ENCODE measurements at regions not wholly inside any gene's neighbourhood (a gene's known extent, or its start where the extent isn't known, plus 50 kb on each side); places are given as distances from the start of the nearest gene placed in this dataset.

DNA sequence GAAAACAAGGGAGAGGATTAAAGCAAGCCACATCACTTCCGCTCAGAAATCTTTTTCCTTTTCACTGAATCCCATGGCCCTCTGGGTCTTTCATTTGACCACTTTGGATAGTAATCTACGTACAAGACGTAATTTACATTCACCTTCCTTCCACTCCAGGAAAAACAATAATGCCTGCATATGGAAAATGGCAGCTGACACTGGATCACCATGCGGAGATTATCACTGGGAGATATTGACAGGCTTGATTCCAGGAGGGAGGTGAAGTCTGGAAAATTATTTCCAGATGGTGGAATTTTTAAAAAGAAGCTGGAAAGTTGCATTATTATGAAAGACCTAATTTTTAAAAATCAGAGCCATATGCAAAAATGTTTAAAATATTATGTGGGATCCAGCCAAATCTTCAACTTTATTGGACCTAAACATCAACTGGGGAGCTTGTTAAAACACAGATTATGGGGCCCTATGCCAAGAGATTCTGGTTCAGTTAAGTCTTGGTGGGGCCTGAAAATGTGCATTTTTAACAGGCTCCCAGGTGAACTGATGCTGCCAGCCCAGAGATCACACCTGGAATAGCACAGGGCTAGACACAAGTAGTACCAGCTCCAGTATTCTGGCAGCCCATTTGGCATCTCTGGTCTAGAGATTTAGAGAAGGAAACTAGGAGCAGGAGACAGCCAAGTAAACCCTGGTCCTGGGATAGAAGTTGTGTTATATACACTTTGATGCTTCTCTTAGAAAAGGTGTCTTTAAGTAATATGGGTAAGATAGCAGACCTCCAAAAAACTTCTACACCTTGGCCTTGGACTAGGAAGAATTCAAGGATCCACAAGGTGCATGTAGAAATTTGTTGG is 290.3 kb upstream of the LDB2 start:
- TF ChIP-seq, protein P1, sequence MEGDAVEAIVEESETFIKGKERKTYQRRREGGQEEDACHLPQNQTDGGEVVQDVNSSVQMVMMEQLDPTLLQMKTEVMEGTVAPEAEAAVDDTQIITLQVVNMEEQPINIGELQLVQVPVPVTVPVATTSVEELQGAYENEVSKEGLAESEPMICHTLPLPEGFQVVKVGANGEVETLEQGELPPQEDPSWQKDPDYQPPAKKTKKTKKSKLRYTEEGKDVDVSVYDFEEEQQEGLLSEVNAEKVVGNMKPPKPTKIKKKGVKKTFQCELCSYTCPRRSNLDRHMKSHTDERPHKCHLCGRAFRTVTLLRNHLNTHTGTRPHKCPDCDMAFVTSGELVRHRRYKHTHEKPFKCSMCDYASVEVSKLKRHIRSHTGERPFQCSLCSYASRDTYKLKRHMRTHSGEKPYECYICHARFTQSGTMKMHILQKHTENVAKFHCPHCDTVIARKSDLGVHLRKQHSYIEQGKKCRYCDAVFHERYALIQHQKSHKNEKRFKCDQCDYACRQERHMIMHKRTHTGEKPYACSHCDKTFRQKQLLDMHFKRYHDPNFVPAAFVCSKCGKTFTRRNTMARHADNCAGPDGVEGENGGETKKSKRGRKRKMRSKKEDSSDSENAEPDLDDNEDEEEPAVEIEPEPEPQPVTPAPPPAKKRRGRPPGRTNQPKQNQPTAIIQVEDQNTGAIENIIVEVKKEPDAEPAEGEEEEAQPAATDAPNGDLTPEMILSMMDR (IDR thresholded peaks at IDR 0.05; ENCODE audit: extremely low read depth, missing control alignments) = no peak
- DNase-seq (ENCODE audit: low spot score) = no peak

DNA sequence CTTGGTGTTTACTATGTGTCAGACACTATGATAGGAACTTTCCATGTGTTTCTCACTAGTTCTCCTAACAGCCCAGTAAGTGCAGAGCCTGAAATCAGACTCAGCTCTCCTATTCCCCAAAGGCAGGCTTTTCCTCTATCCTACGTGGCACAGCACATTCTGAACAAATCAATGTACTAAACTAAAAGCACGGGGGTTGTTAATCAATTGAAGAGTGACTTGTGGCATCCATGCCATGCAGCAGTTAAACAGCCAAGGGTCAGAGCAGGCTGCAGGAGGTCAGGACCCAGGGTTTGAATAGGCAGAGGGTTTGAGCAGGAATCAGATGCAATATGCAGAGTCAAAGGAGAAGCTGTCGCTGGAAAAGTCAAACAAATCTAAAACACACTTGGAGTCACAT is 289.7 kb upstream of the LDB2 start:
- DNase-seq (ENCODE audit: low spot score) = no peak
- TF ChIP-seq, protein P1 (IDR thresholded peaks at IDR 0.05; ENCODE audit: extremely low read depth, missing control alignments) = no peak

DNA sequence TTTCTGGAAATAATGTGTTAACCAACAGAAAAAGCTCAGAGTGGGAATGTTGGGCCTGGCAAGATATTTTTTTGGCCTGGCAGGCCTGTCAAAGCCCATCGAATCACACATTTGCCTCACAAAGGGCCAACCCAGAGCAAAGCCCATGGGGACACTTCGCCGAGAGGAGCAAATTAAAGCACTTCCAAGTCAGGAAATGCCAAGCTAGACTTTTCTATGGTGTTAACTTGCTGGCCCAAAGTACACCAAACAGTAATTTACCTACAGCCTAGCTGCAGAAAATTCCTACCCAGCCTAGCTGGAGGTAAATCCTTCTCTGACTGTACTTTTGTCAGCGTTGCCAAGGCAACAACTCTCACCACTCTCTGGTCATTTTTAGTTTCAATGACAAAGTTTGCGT is 288.6 kb upstream of the LDB2 start:
- DNase-seq (ENCODE audit: low spot score) = no peak
- TF ChIP-seq, protein P1 (IDR thresholded peaks at IDR 0.05; ENCODE audit: extremely low read depth, missing control alignments) = no peak

DNA sequence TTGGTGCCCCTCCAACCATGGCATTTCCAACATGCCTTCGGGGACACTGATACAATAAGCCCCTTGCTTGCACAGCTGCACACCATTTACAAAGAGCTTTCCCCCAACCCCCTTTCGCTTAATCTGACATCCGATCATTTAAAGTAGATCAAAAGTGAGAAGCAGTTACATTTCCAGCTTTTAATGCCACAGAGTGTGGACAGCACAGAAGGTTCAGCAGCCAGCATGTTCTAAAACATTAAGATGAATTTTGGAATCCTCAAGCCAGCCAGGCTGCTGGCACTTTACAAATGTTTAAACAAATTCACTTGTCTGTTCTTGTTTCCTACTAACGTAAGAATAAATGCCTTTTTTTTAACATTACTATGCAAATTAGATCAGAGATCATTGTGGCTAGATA is 284.4 kb upstream of the LDB2 start:
- no peak for DNase-seq (ENCODE audit: low spot score)
- TF ChIP-seq, protein P1 (IDR thresholded peaks at IDR 0.05; ENCODE audit: extremely low read depth, missing control alignments) = no peak

DNA sequence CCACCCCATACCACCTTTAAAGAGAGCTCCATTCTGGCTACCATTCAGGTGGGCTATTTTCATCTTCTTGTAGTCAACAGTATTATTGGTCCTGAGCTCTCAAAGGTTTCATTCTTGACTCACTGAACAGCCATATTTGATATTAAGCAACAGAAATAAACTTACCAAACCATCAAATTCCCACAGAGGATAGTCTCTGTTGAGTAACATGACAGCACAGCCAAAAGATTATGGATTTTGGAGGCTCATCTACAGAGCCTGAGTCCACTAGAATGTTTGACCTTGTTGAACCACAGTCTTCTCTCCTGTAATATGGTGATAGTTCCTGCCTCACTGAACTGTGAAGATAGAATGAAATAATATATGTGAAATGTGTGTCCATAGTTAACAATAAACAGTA is 276.3 kb upstream of the LDB2 start:
- DNase-seq (ENCODE audit: low spot score) = no peak
- TF ChIP-seq, protein P1 (IDR thresholded peaks at IDR 0.05; ENCODE audit: extremely low read depth, missing control alignments) = no peak

DNA sequence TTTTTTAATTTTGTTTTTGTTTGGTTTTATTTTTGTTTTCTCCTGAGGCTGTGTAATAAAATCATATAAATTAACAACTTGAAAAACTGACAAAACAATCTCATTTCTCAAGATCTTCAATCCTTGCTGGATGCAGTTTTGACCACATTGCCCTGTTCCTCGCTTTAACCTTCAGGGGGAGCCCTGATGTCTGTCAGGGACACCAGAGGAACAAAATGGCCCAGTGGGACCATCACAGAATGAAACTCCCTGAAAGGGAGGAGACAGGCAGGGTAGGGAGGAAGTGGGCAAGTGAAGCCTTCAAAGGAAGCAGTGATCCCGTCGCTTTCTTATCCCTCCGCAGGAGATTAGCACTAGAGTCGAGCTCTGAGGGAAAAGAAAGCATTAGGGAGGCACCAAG is 274.9 kb upstream of the LDB2 start:
- TF ChIP-seq, protein P1 (IDR thresholded peaks at IDR 0.05; ENCODE audit: extremely low read depth, missing control alignments) = no peak
- no peak for DNase-seq (ENCODE audit: low spot score)

DNA sequence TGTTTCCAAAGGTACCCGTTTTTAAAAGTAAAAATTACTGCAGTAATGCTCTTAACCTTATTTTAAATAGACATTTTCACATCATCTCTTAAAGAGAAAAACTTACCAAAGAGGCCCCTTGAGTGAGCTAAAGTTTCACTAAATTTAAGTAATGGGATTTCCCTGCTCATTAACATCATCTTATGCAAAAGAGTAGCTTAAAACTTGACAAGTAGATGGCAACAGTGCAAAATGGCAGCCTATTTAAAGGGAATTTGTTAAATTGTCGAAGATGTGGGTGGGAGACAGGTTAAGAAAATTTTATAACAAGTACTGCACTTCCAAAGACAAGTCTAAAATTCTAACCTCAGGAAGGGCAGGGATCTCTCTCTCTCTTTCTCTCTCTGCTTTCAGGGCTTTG is 271.7 kb upstream of the LDB2 start:
- TF ChIP-seq, protein P1 (IDR thresholded peaks at IDR 0.05; ENCODE audit: extremely low read depth, missing control alignments) = no peak
- no peak for DNase-seq (ENCODE audit: low spot score)

Data from GM20000 (cell line).